GM19397 (cell line): ENCODE measurements at regions not wholly inside any gene's neighbourhood (a gene's known extent, or its start where the extent isn't known, plus 50 kb on each side); places are given as distances from the start of the nearest gene placed in this dataset.

Experiments used
- ATAC-seq: cut with Tn5 transposase; IDR thresholded peaks from one replicate; pipeline ENCODE4 v1.9.1; 2021; ENCODE audit warnings: mild to moderate bottlenecking, moderate library complexity; ENCODE audit not compliant: unreplicated experiment

DNA sequence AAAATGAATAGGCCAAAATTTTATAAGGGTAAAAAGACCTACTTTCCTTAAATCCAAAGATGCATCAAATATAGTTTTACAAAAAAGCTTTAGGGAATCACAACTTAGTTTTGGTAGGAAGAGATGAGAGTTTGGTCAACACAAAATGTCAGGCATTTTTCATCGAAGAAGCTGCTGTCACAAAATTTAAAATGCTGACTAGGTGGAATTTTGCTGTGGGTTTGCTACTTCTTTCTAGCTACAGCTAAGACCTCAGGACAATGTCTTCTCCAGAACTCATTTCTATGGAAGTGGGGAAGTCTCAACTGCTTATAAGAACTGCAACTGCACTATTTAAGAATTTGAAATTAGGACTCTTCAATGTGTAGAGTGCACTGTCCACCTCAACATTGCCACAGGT lies 351.1 kb downstream of the HAO1 start:
- no peak for ATAC-seq

DNA sequence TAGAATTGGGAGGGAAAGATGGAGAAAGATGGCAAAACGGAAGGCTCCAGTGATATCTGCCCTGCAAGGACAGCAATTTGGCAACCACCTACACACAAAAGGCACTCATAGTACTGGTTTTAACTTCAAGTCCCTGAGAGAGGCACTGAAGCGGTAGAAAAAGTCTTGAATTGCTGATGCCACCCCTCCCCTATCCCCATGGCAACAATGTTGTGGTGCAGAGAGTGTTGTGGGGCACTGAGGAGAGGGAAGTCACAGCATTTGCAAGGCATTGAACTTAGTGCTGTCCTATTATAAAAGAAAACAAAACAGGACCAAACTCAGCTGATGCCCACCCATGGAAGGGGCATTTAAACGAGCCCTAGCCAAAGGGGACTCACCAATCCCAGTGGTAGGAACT lies 343.7 kb downstream of the HAO1 start:
- no peak for ATAC-seq

- ATAC-seq, result no peak
Observed at GRCh38 chr20:7601431-7601830, 338.8 kb downstream of the HAO1 start.

DNA sequence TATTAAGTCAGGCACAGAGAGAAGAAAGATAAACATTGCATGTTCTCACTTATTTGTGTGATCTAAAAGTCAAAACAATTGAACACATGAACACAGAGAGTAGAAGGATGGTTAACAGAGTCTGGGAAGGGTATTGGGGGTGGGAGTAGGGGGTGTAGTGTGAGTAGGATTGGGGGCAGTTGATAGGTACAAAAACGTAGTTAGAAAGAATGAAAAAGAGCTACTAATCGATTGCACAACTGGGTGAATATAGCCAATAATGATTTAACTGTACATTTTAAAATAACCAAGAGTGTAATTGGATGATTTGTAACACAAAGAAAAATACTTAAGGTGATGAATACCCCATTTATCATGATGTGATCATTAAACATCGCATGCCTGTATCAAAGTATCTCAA lies 333.3 kb downstream of the HAO1 start:
- ATAC-seq, result no peak

DNA sequence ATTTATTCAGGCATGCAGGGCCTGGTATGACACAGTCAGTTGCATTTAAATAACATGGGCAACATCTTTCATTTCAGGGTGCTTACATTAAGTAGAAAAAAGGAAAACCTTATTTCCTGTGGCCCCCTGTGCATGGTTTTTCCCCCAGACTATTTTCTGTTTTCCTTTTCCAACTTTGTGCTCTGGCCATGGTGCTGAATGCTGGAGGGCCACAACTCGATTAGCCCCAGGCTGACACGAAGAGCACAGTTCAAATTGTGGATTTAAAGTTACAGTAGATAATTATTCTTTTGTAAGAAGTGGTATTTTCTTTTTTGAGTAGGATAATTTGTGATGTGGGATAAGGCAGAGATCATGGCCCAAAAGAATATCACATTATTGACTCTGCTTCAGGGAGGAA lies 332.0 kb downstream of the HAO1 start:
- no peak for ATAC-seq

DNA sequence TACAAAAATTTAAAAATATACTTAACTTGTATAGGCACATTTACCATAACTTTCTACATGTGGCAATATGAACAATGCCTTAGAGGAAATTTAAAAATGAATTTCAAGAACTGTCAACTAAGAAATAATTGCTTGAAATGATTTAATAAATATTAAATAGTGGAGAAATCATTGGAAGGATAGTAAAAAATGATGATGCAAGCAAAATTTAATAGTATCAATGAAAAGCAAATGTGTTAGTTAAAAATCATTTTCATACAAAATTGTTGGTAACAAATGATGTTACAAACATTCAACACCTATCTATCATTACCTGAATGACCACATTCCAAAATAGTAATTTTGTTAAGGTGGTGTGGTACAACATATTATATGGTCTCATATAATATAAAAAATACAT lies 331.0 kb downstream of the HAO1 start:
- ATAC-seq, result no peak

DNA sequence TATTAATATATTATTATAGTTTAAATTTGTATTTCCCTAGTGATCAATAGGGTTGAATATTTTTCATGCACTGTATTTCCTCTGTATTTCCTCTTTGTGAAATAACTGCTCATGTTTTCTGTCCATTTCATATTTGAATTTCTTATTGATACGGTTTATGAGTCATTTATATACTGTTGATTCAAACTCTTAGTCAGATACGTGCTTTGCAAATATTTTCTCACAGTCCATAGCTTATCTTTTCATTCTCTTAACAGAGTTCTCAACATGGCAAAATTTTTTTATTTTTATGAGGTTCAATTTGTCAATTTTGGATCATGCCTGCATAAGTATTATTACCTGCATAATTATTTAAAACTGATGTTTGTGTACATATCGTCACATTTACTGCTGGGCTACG lies 329.6 kb downstream of the HAO1 start:
- ATAC-seq, result no peak

- ATAC-seq, result no peak
Observed at GRCh38 chr20:7617797-7618196, 322.5 kb downstream of the HAO1 start.

GRCh38 chr20:7622399-7622961 lies 317.8 kb downstream of the HAO1 start:
- no peak for ATAC-seq

- ATAC-seq, result no peak
Observed at GRCh38 chr20:7624886-7625285, 315.4 kb downstream of the HAO1 start.

DNA sequence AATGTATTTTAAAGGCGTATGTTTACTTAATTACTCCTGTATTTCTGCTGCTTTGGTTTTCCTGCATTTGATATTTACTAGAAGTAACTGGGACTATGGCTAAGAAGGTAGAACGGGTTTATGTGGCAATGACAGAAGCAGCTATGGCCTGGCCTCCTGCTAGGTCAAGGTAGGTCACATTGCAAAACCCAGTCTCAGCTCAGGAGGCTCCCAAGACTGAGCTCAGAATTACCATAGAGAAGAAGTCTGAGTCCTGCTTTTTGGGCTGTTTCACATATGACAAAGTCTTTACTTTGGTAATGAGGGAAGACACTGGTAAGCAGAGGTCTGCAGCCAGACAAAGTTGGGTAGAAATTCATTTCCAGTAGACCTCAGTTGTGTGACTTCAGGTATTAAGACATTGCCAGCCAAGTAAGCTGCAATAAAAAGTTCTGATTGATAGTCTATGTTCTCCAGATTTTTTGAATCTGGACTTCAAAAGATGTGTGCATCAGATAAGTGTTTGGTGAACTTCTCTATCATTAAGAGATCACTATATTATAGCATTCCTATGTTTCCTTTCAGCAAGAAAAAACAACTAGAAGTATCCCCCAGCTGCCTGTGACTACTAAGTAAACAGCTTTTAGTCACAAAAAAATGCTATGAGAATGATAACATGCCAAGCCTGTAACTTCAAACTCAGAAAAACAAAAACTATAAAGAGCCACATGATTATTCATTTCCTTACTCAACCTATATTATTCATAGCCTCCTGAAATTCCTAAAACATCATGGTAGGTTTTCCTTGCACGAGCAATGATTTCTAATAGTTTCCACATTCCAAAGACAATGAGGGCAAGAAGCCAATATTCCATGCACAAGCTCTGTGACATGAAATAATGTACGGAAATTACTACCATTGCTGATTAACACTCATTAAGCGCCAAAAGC lies 312.3 kb downstream of the HAO1 start:
- ATAC-seq, result no peak

DNA sequence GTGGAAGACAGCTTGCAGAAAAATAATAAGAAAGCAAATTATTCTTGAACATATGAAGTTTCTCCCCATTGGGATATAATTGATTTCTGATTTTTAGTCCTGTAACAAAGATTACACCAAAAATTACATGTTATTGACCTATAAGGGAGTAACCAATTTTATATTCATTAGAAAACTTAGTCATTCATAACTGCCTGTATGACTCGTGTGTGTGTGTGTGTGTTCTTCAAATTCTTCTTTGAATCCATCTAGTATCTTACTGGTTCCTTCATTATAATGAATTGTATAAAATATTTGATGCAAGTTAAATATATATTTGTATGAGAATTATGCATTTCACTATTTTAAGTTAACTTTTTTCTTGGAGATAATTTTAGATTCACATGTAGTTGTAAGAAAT lies 310.4 kb downstream of the HAO1 start:
- ATAC-seq, result no peak

- no peak for ATAC-seq
Observed at GRCh38 chr20:7637184-7637583, 303.1 kb downstream of the HAO1 start.

- no peak for ATAC-seq
Observed at GRCh38 chr20:7650086-7650879, 290.0 kb downstream of the HAO1 start.

DNA sequence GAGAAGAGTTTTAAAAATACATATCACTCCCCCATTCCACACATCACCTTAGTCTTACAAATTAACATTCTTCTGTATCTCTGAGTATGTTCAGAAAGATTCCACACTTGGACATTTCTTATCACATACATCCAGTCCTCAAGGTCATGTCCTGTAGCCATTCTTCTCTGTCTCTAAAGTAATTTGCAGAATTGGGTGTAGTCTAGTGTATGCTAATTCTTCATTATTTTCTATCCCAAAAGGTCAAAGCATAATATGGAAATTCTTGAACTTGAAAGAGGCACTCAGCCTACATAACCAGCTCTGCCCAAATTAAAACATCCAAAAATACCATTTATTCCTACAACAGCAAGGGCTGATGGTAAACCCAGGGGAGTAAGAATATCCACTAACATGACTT lies 286.0 kb downstream of the HAO1 start:
- no peak for ATAC-seq

GRCh38 chr20:7656687-7657467 lies 283.4 kb downstream of the HAO1 start:
- no peak for ATAC-seq

DNA sequence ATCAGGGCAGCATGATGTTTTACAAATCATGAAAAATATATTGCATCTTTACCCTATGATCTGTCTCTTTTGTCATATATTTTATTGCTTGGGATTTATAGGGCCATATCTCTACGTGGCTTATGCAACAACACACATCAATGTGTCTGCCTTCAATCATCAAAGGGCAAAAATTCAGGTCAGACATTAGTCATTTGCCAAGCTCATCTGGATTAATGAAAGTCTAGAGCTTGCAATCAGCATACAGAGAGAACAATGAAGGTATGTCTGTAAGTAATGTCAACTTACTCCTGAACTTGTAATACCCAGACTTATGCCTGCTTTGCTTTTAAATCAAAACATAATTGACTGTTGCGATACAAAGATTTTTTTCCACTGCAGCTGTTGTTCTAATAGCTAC lies 282.7 kb downstream of the HAO1 start:
- no peak for ATAC-seq

DNA sequence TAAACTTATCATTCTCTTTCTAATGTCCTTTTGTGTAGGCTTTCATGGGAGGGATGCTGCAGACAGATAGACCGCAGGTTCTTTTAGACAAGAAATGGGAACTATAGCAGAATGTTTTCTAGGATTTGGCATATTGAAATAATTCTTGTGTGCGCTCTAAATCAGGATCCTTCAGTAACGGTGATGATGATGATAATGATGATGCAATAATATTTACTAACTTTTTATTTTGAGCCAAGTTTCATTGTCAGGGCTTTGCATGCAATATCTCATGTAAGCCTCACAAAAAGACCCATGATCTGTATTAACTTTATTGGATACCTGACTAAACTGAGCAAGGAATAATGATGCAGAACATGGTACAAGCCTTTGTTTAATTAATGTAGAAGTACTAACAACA lies 280.1 kb downstream of the HAO1 start:
- no peak for ATAC-seq

- ATAC-seq, result no peak
Observed at GRCh38 chr20:7665376-7665775, 274.9 kb downstream of the HAO1 start.

GRCh38 chr20:7667194-7667593 lies 273.1 kb downstream of the HAO1 start:
- ATAC-seq, result no peak

- no peak for ATAC-seq
Observed at GRCh38 chr20:7672571-7672970, 267.7 kb downstream of the HAO1 start.
